Body of pancreas (tissue), 4 donors: ENCODE measurements at regions not wholly inside any gene's neighbourhood (a gene's known extent, or its start where the extent isn't known, plus 50 kb on each side); places are given as distances from the start of the nearest gene placed in this dataset.

Source experiments
- POLR2A ChIP-seq, 3 donors: fragments of 450-650 bp; IDR thresholded peaks; one replicate each; pipeline ENCODE4 v1.6.1; 2016; ENCODE audit warnings: antibody characterized with exemption in 3 of 3, mild to moderate bottlenecking in 2 of 3
- TF ChIP-seq, protein P1 (sequence below), 7 experiments: fragments of 450-650 bp in 4 of 7; fragments of 200-600 bp in 3 of 7; sonication (generic) in 3 of 7; IDR thresholded peaks; one replicate each; pipeline ENCODE4 v1.5.1; 2016 to 2019; ENCODE audit warnings: antibody characterized with exemption in 7 of 7

DNA sequence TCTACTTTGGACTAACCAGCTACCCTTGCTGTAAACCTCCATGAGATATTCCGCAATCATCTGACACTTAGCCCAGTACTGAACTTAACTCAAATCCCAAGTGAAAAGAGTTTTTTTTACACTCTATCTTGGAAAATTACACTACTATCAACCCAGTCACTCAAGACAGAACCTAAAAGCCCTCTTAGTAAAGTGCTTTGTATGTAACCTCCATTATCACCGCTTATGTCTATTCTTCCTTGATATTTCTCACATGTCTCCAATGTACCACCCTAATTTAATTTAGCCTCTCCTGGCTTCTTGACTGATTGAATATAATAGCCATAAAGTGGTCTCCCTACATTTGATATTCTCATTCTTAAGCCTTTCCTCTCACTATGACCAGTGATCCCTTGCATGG, 168.8 kb upstream of the SYT1 start:
- TF ChIP-seq, protein P1, sequence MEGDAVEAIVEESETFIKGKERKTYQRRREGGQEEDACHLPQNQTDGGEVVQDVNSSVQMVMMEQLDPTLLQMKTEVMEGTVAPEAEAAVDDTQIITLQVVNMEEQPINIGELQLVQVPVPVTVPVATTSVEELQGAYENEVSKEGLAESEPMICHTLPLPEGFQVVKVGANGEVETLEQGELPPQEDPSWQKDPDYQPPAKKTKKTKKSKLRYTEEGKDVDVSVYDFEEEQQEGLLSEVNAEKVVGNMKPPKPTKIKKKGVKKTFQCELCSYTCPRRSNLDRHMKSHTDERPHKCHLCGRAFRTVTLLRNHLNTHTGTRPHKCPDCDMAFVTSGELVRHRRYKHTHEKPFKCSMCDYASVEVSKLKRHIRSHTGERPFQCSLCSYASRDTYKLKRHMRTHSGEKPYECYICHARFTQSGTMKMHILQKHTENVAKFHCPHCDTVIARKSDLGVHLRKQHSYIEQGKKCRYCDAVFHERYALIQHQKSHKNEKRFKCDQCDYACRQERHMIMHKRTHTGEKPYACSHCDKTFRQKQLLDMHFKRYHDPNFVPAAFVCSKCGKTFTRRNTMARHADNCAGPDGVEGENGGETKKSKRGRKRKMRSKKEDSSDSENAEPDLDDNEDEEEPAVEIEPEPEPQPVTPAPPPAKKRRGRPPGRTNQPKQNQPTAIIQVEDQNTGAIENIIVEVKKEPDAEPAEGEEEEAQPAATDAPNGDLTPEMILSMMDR (IDR thresholded peaks at IDR 0.05), result no peak
- TF ChIP-seq POLR2A (IDR thresholded peaks at IDR 0.05), result no peak
